GM19468 (cell line): ENCODE measurements at regions not wholly inside any gene's neighbourhood (a gene's known extent, or its start where the extent isn't known, plus 50 kb on each side); places are given as distances from the start of the nearest gene placed in this dataset.
"Not testable (repeated sequence)": the region's sequence is repeated elsewhere in the genome, so short reads cannot be mapped to it uniquely, and the experiment has no call there.

Source experiments
- ATAC-seq: cut with Tn5 transposase; IDR thresholded peaks from one replicate; pipeline ENCODE4 v1.9.1; 2021; ENCODE audit warnings: mild to moderate bottlenecking, moderate library complexity, moderate number of reproducible peaks; ENCODE audit not compliant: unreplicated experiment; ENCODE audit errors: extremely low read depth

GRCh38 chr11:24163146-24163545 is 333.7 kb upstream of the LUZP2 start:
- ATAC-seq: no peak

- ATAC-seq: no peak
Measured at GRCh38 chr11:24163841-24164240, 333.0 kb upstream of the LUZP2 start.

- ATAC-seq: no peak
Measured at GRCh38 chr11:24171869-24172268, 325.0 kb upstream of the LUZP2 start.

- ATAC-seq: no peak
Measured at GRCh38 chr11:24181395-24182047, 315.3 kb upstream of the LUZP2 start.

- ATAC-seq: not testable (repeated sequence)
Measured at GRCh38 chr11:24185535-24185934, 311.3 kb upstream of the LUZP2 start.

GRCh38 chr11:24196733-24197132 is 300.1 kb upstream of the LUZP2 start:
- ATAC-seq: no peak

- no peak for ATAC-seq
Measured at GRCh38 chr11:24198481-24198880, 298.4 kb upstream of the LUZP2 start.

- no peak for ATAC-seq
Measured at GRCh38 chr11:24199461-24199860, 297.4 kb upstream of the LUZP2 start.

- no peak for ATAC-seq
Measured at GRCh38 chr11:24206030-24206429, 290.8 kb upstream of the LUZP2 start.

GRCh38 chr11:24206511-24206910 is 290.3 kb upstream of the LUZP2 start:
- ATAC-seq: no peak

- ATAC-seq: no peak
Measured at GRCh38 chr11:24216488-24216887, 280.4 kb upstream of the LUZP2 start.

- not testable (repeated sequence) for ATAC-seq
Measured at GRCh38 chr11:24217319-24217718, 279.5 kb upstream of the LUZP2 start.

GRCh38 chr11:24225501-24225900 is 271.4 kb upstream of the LUZP2 start:
- no peak for ATAC-seq

- ATAC-seq: no peak
Measured at GRCh38 chr11:24226606-24227005, 270.2 kb upstream of the LUZP2 start.

GRCh38 chr11:24233041-24233440 is 263.8 kb upstream of the LUZP2 start:
- no peak for ATAC-seq

GRCh38 chr11:24234822-24235508 is 261.9 kb upstream of the LUZP2 start:
- ATAC-seq: no peak

- no peak for ATAC-seq
Measured at GRCh38 chr11:24238771-24239645, 257.8 kb upstream of the LUZP2 start.

GRCh38 chr11:24239930-24240329 is 256.9 kb upstream of the LUZP2 start:
- no peak for ATAC-seq

GRCh38 chr11:24240496-24241175 is 256.2 kb upstream of the LUZP2 start:
- ATAC-seq: no peak

- ATAC-seq: no peak
Measured at GRCh38 chr11:24246715-24247114, 250.1 kb upstream of the LUZP2 start.
